ENCODE measurements at regions not wholly inside any gene's neighbourhood (a gene's known extent, or its start where the extent isn't known, plus 50 kb on each side); places are given as distances from the start of the nearest gene placed in this dataset.
"Not testable (repeated sequence)": the region's sequence is repeated elsewhere in the genome, so short reads cannot be mapped to it uniquely, and the experiment has no call there.

GRCh38 chr5:152052470-152052869, 127.8 kb upstream of the GLRA1 start:
- Mint-ChIP-seq H3K27me3 (ENCODE audit: insufficient read depth, unreplicated experiment) (peaks cover 12% of the 10 kb centered on the region), H3K27ac (ENCODE audit: low read depth, unreplicated experiment) (no peak overlapping the region), H3K36me3 (ENCODE audit: insufficient read depth, unreplicated experiment) (no peaks in the 10 kb centered on the region), H3K9me3 (ENCODE audit: unreplicated experiment) (peaks cover 7% of the 10 kb centered on the region), H3K4me1 (ENCODE audit: insufficient read depth, unreplicated experiment) (no peaks in the 10 kb centered on the region), H3K4me3 (ENCODE audit: unreplicated experiment) (no peak overlapping the region)
- no peak for DNase-seq (ENCODE audit: unreplicated experiment)
- ChIA-PET CTCF (interaction anchor here (0.6 to 0.9 kb wide), 3 partner anchors 51 to 484 kb away, joined by 3 to 4 read pairs (median 4); no protein-coding TSS in a partner anchor), POLR2A (interaction anchor here (0.5 kb wide), 1 partner anchor 264 kb away, joined by 3 read pairs; no protein-coding TSS in a partner anchor)
- TF ChIP-seq, protein P1, sequence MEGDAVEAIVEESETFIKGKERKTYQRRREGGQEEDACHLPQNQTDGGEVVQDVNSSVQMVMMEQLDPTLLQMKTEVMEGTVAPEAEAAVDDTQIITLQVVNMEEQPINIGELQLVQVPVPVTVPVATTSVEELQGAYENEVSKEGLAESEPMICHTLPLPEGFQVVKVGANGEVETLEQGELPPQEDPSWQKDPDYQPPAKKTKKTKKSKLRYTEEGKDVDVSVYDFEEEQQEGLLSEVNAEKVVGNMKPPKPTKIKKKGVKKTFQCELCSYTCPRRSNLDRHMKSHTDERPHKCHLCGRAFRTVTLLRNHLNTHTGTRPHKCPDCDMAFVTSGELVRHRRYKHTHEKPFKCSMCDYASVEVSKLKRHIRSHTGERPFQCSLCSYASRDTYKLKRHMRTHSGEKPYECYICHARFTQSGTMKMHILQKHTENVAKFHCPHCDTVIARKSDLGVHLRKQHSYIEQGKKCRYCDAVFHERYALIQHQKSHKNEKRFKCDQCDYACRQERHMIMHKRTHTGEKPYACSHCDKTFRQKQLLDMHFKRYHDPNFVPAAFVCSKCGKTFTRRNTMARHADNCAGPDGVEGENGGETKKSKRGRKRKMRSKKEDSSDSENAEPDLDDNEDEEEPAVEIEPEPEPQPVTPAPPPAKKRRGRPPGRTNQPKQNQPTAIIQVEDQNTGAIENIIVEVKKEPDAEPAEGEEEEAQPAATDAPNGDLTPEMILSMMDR (IDR thresholded peaks at IDR 0.05; ENCODE audit: unreplicated experiment) = no peak
- no TSS peak for BruUV-seq (replicated peaks)
- intact Hi-C loops (cut with micrococcal nuclease) = no loop called here

DNA sequence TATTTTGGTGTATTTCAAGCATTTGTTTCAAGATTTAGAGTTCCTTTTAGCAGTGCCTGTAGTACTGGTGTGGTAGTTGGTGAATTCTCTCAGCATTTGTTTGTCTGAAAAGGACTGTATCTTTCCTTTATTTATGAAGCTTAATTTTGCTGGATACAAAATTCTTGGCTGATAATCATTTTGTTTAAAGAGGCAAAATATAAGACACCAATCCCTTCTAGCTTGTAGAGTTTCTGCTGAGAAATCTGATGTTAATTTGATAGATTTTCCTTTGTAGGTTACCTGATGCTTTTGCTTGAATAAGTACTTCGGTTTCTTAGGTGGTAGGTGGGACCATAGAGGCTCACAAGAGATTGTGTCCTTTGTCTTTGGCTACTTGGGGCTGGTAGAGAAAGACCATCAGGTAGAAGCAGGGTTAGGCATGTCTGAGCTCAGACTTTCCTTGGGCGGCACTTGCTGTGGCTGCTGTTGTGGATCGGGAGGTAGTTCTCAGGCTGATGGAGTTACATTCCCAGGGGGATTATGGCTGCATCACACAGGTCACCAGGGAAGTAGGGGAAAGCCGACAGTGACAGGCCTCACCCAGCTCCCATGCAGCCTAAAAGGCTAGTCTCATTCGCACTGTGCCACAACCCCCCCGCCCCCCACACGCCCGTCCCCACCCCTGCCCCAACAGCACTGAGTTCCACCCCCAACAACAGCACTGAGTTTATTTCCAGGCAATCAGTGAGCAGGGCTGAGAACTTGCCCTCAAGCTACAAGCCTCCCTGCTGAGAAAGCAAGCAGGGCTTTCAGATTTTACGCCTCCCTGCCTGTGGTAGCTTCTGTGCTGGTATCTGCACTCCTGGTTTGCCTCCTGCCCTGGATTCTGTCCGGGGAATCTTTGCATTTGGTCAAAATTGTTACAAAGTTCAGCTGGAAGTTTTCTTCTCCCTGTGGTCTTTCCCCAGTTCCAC, 127.1 kb upstream of the GLRA1 start:
- POLR2A ChIA-PET = no interaction called here
- TF ChIP-seq, protein P1 (IDR thresholded peaks at IDR 0.05; ENCODE audit: unreplicated experiment) = no peak
- Mint-ChIP-seq H3K27me3 (ENCODE audit: insufficient read depth, unreplicated experiment) (peaks cover 12% of the 10 kb centered on the region), H3K4me1 (ENCODE audit: insufficient read depth, unreplicated experiment) (no peaks in the 10 kb centered on the region), H3K27ac (ENCODE audit: low read depth, unreplicated experiment) (no peak overlapping the region), H3K4me3 (ENCODE audit: unreplicated experiment) (no peak overlapping the region), H3K36me3 (ENCODE audit: insufficient read depth, unreplicated experiment) (no peaks in the 10 kb centered on the region), H3K9me3 (ENCODE audit: unreplicated experiment) (peaks cover 7% of the 10 kb centered on the region)
- no peak for DNase-seq (ENCODE audit: unreplicated experiment)
- BruUV-seq (replicated peaks) = no TSS peak
- intact Hi-C loops (cut with micrococcal nuclease) = no loop called here
- CTCF ChIA-PET = interaction anchor here (0.6 to 0.9 kb wide), 4 partner anchors 52 to 736 kb away, joined by 3 to 4 read pairs (median 4); no protein-coding TSS in a partner anchor

GRCh38 chr5:152046361-152046760, 121.7 kb upstream of the GLRA1 start:
- ChIA-PET POLR2A (interaction anchor here (0.7 kb wide), 1 partner anchor 1842 kb away, joined by 3 read pairs; no protein-coding TSS in a partner anchor), CTCF (interaction anchor here (0.9 kb wide), 1 partner anchor 98 kb away, joined by 3 read pairs; no protein-coding TSS in a partner anchor)
- no peak overlapping the region for H3K4me3 Mint-ChIP-seq (ENCODE audit: unreplicated experiment)
- no TSS peak for BruUV-seq (replicated peaks)
- no peak overlapping the region for H3K27ac Mint-ChIP-seq (ENCODE audit: low read depth, unreplicated experiment)
- peaks cover 7% of the 10 kb centered on the region for H3K9me3 Mint-ChIP-seq (ENCODE audit: unreplicated experiment)
- peaks cover 23% of the 10 kb centered on the region for H3K27me3 Mint-ChIP-seq (ENCODE audit: insufficient read depth, unreplicated experiment)
- TF ChIP-seq, protein P1 (IDR thresholded peaks at IDR 0.05; ENCODE audit: unreplicated experiment) = no peak
- no peaks in the 10 kb centered on the region for H3K4me1 Mint-ChIP-seq (ENCODE audit: insufficient read depth, unreplicated experiment)
- intact Hi-C loops (cut with micrococcal nuclease) = no loop called here
- DNase-seq (ENCODE audit: unreplicated experiment) = no peak
- no peaks in the 10 kb centered on the region for H3K36me3 Mint-ChIP-seq (ENCODE audit: insufficient read depth, unreplicated experiment)

GRCh38 chr5:152038856-152039255, 114.2 kb upstream of the GLRA1 start:
- BruUV-seq (replicated peaks); H3K27ac Mint-ChIP-seq (ENCODE audit: low read depth, unreplicated experiment); POLR2A ChIA-PET; H3K36me3 Mint-ChIP-seq (ENCODE audit: insufficient read depth, unreplicated experiment); H3K4me1 Mint-ChIP-seq (ENCODE audit: insufficient read depth, unreplicated experiment); H3K9me3 Mint-ChIP-seq (ENCODE audit: unreplicated experiment); intact Hi-C loops (cut with micrococcal nuclease); DNase-seq (ENCODE audit: unreplicated experiment); H3K27me3 Mint-ChIP-seq (ENCODE audit: insufficient read depth, unreplicated experiment); H3K4me3 Mint-ChIP-seq (ENCODE audit: unreplicated experiment): not testable (repeated sequence)
- CTCF ChIA-PET = interaction anchor here (1.4 kb wide), 1 partner anchor 214 kb away, joined by 3 read pairs; no protein-coding TSS in a partner anchor

DNA sequence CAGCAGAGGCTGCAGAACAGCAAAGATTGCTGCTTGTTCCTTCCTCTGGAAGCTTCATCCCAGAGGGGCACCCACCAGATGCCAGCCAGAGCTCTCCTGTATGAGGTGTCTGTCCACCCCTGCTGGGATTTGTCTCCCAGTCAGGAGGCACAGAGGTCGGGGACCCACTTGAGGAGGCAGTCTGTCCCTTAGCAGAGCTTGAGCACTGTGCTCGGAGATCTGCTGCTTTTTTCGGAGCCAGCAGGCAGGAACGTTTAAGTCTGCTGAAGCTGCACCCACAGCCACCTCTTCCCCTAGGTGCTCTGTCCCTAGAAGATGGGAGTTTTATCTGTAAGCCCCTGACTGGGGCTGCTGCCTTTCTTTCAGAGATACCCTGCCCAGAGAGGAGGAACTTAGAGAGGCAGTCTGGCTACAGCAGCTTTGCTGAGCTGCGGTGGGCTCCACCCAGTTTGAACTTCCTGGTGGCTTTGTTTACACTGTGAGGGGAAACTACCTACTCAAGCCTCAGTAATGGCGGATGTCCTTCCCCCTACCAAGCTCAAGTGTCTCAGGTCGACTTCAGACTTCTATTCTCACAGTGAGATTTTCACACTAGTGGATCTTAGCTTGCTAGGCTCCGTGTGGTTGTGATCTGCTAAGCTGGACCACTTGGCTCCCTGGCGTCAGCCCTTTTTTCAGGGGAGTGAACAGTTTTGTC, 101.8 kb upstream of the GLRA1 start:
- intact Hi-C loops (cut with micrococcal nuclease); H3K4me1 Mint-ChIP-seq (ENCODE audit: insufficient read depth, unreplicated experiment); H3K9me3 Mint-ChIP-seq (ENCODE audit: unreplicated experiment); H3K36me3 Mint-ChIP-seq (ENCODE audit: insufficient read depth, unreplicated experiment); CTCF ChIA-PET; DNase-seq (ENCODE audit: unreplicated experiment); BruUV-seq (replicated peaks); H3K4me3 Mint-ChIP-seq (ENCODE audit: unreplicated experiment); H3K27ac Mint-ChIP-seq (ENCODE audit: low read depth, unreplicated experiment); POLR2A ChIA-PET: not testable (repeated sequence)
- peaks cover 33% of the 10 kb centered on the region for H3K27me3 Mint-ChIP-seq (ENCODE audit: insufficient read depth, unreplicated experiment)

Measured in MCF 10A (cell line).